H9 (cell line): ENCODE measurements at regions not wholly inside any gene's neighbourhood (a gene's known extent, or its start where the extent isn't known, plus 50 kb on each side); places are given as distances from the start of the nearest gene placed in this dataset.

Source experiments
- DNase-seq: peaks from one replicate; pipeline ENCODE4 v3.0.0-alpha.2; 2017
- H2AFZ ChIP-seq: one replicate; pipeline ENCODE4 v1.6.1; 2013; ENCODE audit warnings: mild to moderate bottlenecking, low read length, control low read depth, moderate library complexity
- H2AK5ac ChIP-seq: 2 replicates; pipeline ENCODE4 v1.6.1; 2013; ENCODE audit warnings: low read length, control low read depth, mixed read lengths; ENCODE audit not compliant: insufficient read length
- H2BK120ac ChIP-seq: one replicate; pipeline ENCODE4 v1.6.1; 2013; ENCODE audit warnings: low read depth, mild to moderate bottlenecking, low read length, control low read depth, inconsistent platforms; ENCODE audit not compliant: poor library complexity, severe bottlenecking
- H2BK12ac ChIP-seq: 2 replicates; pipeline ENCODE4 v1.6.1; 2013; ENCODE audit warnings: low read length, control low read depth, mixed read lengths, low read depth; ENCODE audit not compliant: insufficient read length
- H2BK15ac ChIP-seq: 2 replicates; pipeline ENCODE4 v1.6.1; 2013; ENCODE audit warnings: low read depth, low read length, control low read depth
- H2BK20ac ChIP-seq: one replicate; pipeline ENCODE4 v1.6.1; 2013; ENCODE audit warnings: low read depth, mild to moderate bottlenecking, low read length, control low read depth, inconsistent platforms; ENCODE audit not compliant: poor library complexity, severe bottlenecking
- H2BK5ac ChIP-seq: 2 replicates; pipeline ENCODE4 v1.6.1; 2013; ENCODE audit warnings: low read length, control low read depth, mixed read lengths; ENCODE audit not compliant: insufficient read length
- H3K14ac ChIP-seq: 2 replicates; pipeline ENCODE4 v1.6.1; 2013; ENCODE audit warnings: low read length, control low read depth; ENCODE audit not compliant: insufficient read depth
- H3K18ac ChIP-seq: 2 replicates; pipeline ENCODE4 v1.6.1; 2013; ENCODE audit warnings: low read depth, mild to moderate bottlenecking, mixed read lengths, low read length, control low read depth; ENCODE audit not compliant: insufficient read length
- H3K23ac ChIP-seq: 2 replicates; pipeline ENCODE4 v1.6.1; 2013; ENCODE audit warnings: low read length, control low read depth, mixed read lengths, low read depth; ENCODE audit not compliant: insufficient read length
- H3K23me2 ChIP-seq: 2 replicates; pipeline ENCODE4 v1.6.1; 2013; ENCODE audit warnings: low read depth, mild to moderate bottlenecking, mixed read lengths, low read length, control low read depth; ENCODE audit not compliant: insufficient read length, poor library complexity, severe bottlenecking
- H3K27ac ChIP-seq: 2 replicates; pipeline ENCODE4 v1.5.1; 2013; ENCODE audit warnings: low read length, control low read depth, mixed read lengths, low read depth; ENCODE audit not compliant: insufficient read length
- H3K27me3 ChIP-seq: 2 replicates; pipeline ENCODE4 v1.6.1; 2013; ENCODE audit warnings: low read length, control low read depth, inconsistent platforms; ENCODE audit not compliant: insufficient read depth
- H3K4ac ChIP-seq: 2 replicates; pipeline ENCODE4 v1.6.1; 2013; ENCODE audit warnings: low read depth, mild to moderate bottlenecking, control low read depth, inconsistent platforms, low read length, moderate library complexity
- H3K4me1 ChIP-seq: 2 replicates; pipeline ENCODE4 v1.6.1; 2013; ENCODE audit warnings: low read length, control low read depth, inconsistent platforms; ENCODE audit not compliant: insufficient read depth
- H3K4me2 ChIP-seq: 2 replicates; pipeline ENCODE4 v1.6.1; 2013; ENCODE audit warnings: low read length, control low read depth, mixed read lengths; ENCODE audit not compliant: insufficient read length, insufficient read depth
- H3K56ac ChIP-seq: 2 replicates; pipeline ENCODE4 v1.6.1; 2013; ENCODE audit warnings: low read depth, mild to moderate bottlenecking, mixed read lengths, low read length, control low read depth; ENCODE audit not compliant: insufficient read length
- H3K79me1 ChIP-seq: 2 replicates; pipeline ENCODE4 v1.6.1; 2013; ENCODE audit warnings: low read depth, mild to moderate bottlenecking, moderate library complexity, low read length, control low read depth, inconsistent platforms; ENCODE audit not compliant: insufficient read depth, poor library complexity, severe bottlenecking
- H3K79me2 ChIP-seq: 2 replicates; pipeline ENCODE4 v1.6.1; 2013; ENCODE audit warnings: low read length, control low read depth, inconsistent platforms; ENCODE audit not compliant: insufficient read depth
- H3K9ac ChIP-seq: 2 replicates; pipeline ENCODE4 v1.6.1; 2013; ENCODE audit warnings: low read length, control low read depth, mixed read lengths; ENCODE audit not compliant: insufficient read length; ENCODE audit errors: extremely low read depth
- H3K9me3 ChIP-seq: one replicate; pipeline ENCODE4 v1.6.1; 2013; ENCODE audit warnings: low read depth, low read length, inconsistent platforms; ENCODE audit not compliant: control insufficient read depth
- H3T11ph ChIP-seq: one replicate; pipeline ENCODE4 v1.6.1; 2013; ENCODE audit warnings: mild to moderate bottlenecking, low read length, control low read depth, inconsistent platforms
- H4K20me1 ChIP-seq: one replicate; pipeline ENCODE4 v1.6.1; 2013; ENCODE audit not compliant: control insufficient read depth, insufficient read length, insufficient read depth
- H4K5ac ChIP-seq: 2 replicates; pipeline ENCODE4 v1.6.1; 2013; ENCODE audit warnings: low read depth, mild to moderate bottlenecking, mixed read lengths, low read length, control low read depth; ENCODE audit not compliant: insufficient read length
- H4K8ac ChIP-seq: replicated peaks from 2 replicates; pipeline ENCODE4 v1.6.1; 2013; ENCODE audit warnings: low read length, control low read depth, mixed read lengths, low read depth; ENCODE audit not compliant: insufficient read length
- H4K91ac ChIP-seq: 2 replicates; pipeline ENCODE4 v1.6.1; 2013; ENCODE audit warnings: low read depth, mild to moderate bottlenecking, moderate library complexity, mixed read lengths, low read length, control low read depth; ENCODE audit not compliant: insufficient read length
- H3K27ac Mint-ChIP-seq, 3 experiments: 2 replicates in 2 of 3; 3 replicates in 1 of 3; pipeline ENCODE4 v1.8.0; 2020 to 2021; ENCODE audit warnings: mixed read lengths in 3 of 3, mild to moderate bottlenecking in 1 of 3, moderate library complexity in 1 of 3
- H3K27me3 Mint-ChIP-seq: 2 replicates; pipeline ENCODE4 v1.8.0; 2021; ENCODE audit warnings: low read depth, mild to moderate bottlenecking, moderate library complexity, mixed read lengths
- H3K36me3 Mint-ChIP-seq, 3 experiments: 2 replicates in 2 of 3; 3 replicates in 1 of 3; pipeline ENCODE4 v1.8.0; 2020 to 2021; ENCODE audit warnings: low read depth in 3 of 3, mixed read lengths in 3 of 3; ENCODE audit not compliant: insufficient read depth in 1 of 3
- H3K4me1 Mint-ChIP-seq, 2 experiments: 2 replicates each; pipeline ENCODE4 v1.8.0; 2020; ENCODE audit warnings: mixed read lengths in 2 of 2
- H3K4me3 Mint-ChIP-seq, 2 experiments: 2 replicates in 1 of 2; 3 replicates in 1 of 2; pipeline ENCODE4 v1.8.0; 2020 to 2021; ENCODE audit warnings: mild to moderate bottlenecking in 2 of 2, mixed read lengths in 2 of 2, moderate library complexity in 1 of 2
- H3K9me3 Mint-ChIP-seq, 2 experiments: 2 replicates in 1 of 2; 3 replicates in 1 of 2; pipeline ENCODE4 v1.8.0; 2020; ENCODE audit warnings: mild to moderate bottlenecking in 2 of 2, mixed read lengths in 2 of 2, moderate library complexity in 1 of 2
- CTCF ChIP-seq: fragments of 200-600 bp; sonication (generic); conservative IDR thresholded peaks from 3 replicates; pipeline ENCODE4 v1.8.0; 2021; ENCODE audit warnings: antibody characterized with exemption, mild to moderate bottlenecking
- WGBS: extraction: QIAGEN DNeasy Blood & Tissue Kit; methylation state at CpG from one replicate; pipeline ENCODE4 v1.1.7; 2013; ENCODE audit warnings: missing lambda C conversion rate, low lambda C conversion rate, mixed read lengths; ENCODE audit not compliant: insufficient read length; ENCODE audit errors: extremely low coverage; 5-methylcytosine and 5-hydroxymethylcytosine counted together

- H3K79me2 ChIP-seq: no peaks in the 10 kb centered on the region
- no peak overlapping the region for H2AK5ac ChIP-seq
- H4K91ac ChIP-seq: no peak overlapping the region
- H2BK20ac ChIP-seq: no peak overlapping the region
- no peaks in the 10 kb centered on the region for H3K23me2 ChIP-seq
- H2BK12ac ChIP-seq: no peak overlapping the region
- Mint-ChIP-seq H3K9me3 (no peaks in the 10 kb centered on the region), H3K27ac (no peak overlapping the region), H3K27me3 (no peaks in the 10 kb centered on the region), H3K4me3 (no peak overlapping the region), H3K36me3 (no peaks in the 10 kb centered on the region), H3K4me1 (peaks cover 0 to 4% of the 10 kb centered on the region in 2 experiments; a peak in 1 of 4 replicates)
- H3K4ac ChIP-seq: no peak overlapping the region
- no peak overlapping the region for H2BK15ac ChIP-seq
- H3K56ac ChIP-seq: no peak overlapping the region
- no peaks in the 10 kb centered on the region for H3K79me1 ChIP-seq
- H3K14ac ChIP-seq: no peak overlapping the region
- H3K27me3 ChIP-seq: no peaks in the 10 kb centered on the region
- no peak overlapping the region for H2AFZ ChIP-seq
- H3K9me3 ChIP-seq: no peaks in the 10 kb centered on the region
- H4K5ac ChIP-seq: no peak overlapping the region
- H4K8ac ChIP-seq: no peak overlapping the region
- DNase-seq: no peak
- no peak overlapping the region for H2BK120ac ChIP-seq
- no peak for TF ChIP-seq CTCF
- no peak overlapping the region for H2BK5ac ChIP-seq
- H3K9ac ChIP-seq: no peak overlapping the region
- no peak overlapping the region for H3T11ph ChIP-seq
- no peak overlapping the region for H3K23ac ChIP-seq
- H3K18ac ChIP-seq: no peak overlapping the region
- no CpG with 5 or more reads among the region's 3 CpGs for WGBS
- H3K27ac ChIP-seq: no peak overlapping the region
- H3K4me1 ChIP-seq: no peaks in the 10 kb centered on the region; the same call in 1 of the 2 replicates
- H4K20me1 ChIP-seq: no peaks in the 10 kb centered on the region
- no peak overlapping the region for H3K4me2 ChIP-seq
Measured at GRCh38 chr5:58185801-58186200, 274.1 kb downstream of the PLK2 start.
